CD4-positive, alpha-beta T cell (primary cell): ENCODE measurements at regions not wholly inside any gene's neighbourhood (a gene's known extent, or its start where the extent isn't known, plus 50 kb on each side); places are given as distances from the start of the nearest gene placed in this dataset.

Experiments used
- ATAC-seq: fragments of 200-7000 bp; cut with Tn5 transposase; one replicate; pipeline ENCODE4 v1.10.0; 2022; ENCODE audit warnings: mild to moderate bottlenecking; ENCODE audit not compliant: poor library complexity
- CTCF ChIA-PET: fragments of 350-600 bp; sonication (Branson Sonifier 250); formaldehyde crosslinking; loops from one replicate; lab custom pipeline; 2021; ENCODE audit warnings: antibody characterized with exemption, inconsistent platforms; lab: Charles Lee
- POLR2A ChIA-PET: fragments of 350-600 bp; sonication (Branson Sonifier 250); formaldehyde crosslinking; loops from one replicate; lab custom pipeline; 2021; ENCODE audit warnings: antibody characterized with exemption, inconsistent platforms; lab: Charles Lee
- DNase-seq, 14 experiments: peaks; one replicate each; pipeline ENCODE4 v3.0.0-alpha.2; 2013 to 2020; ENCODE audit warnings: mixed read lengths in 2 of 14
- H3K27ac ChIP-seq, 2 donors: one replicate each; pipeline versions ENCODE4 v1.5.1 to v1.7.0; 2013; ENCODE audit warnings: low read length in 2 of 2, low read depth in 1 of 2, mild to moderate bottlenecking in 1 of 2
- H3K27me3 ChIP-seq, 2 experiments: 1 replicate in 1 of 2; 2 replicates in 1 of 2; pipeline versions ENCODE4 v1.6.1 to v1.7.0; 2013; ENCODE audit warnings: low read length in 2 of 2, control low read depth in 1 of 2, mild to moderate bottlenecking in 1 of 2, moderate library complexity in 1 of 2; ENCODE audit not compliant: insufficient read depth in 2 of 2, control insufficient read depth in 1 of 2
- H3K36me3 ChIP-seq: one replicate; pipeline ENCODE4 v1.6.1; 2013; ENCODE audit warnings: low read length, control low read depth; ENCODE audit not compliant: insufficient read depth
- H3K4me1 ChIP-seq: one replicate; pipeline ENCODE4 v1.6.1; 2013; ENCODE audit warnings: low read length, control low read depth; ENCODE audit not compliant: insufficient read depth
- H3K4me3 ChIP-seq: one replicate; pipeline ENCODE4 v1.5.1; 2013; ENCODE audit warnings: mild to moderate bottlenecking, low read length, moderate library complexity
- H3K9me3 ChIP-seq, 2 experiments: 1 replicate in 1 of 2; 2 replicates in 1 of 2; pipeline versions ENCODE4 v1.6.1 to v1.7.0; 2013; ENCODE audit warnings: low read length in 2 of 2, mild to moderate bottlenecking in 2 of 2, control low read depth in 1 of 2, moderate library complexity in 1 of 2; ENCODE audit not compliant: control insufficient read depth in 1 of 2, insufficient read depth in 1 of 2
- H3K27ac Mint-ChIP-seq: one replicate; pipeline ENCODE4 v1.8.0; 2020; ENCODE audit warnings: mixed read lengths
- H3K27me3 Mint-ChIP-seq: one replicate; pipeline ENCODE4 v1.8.0; 2021; ENCODE audit warnings: mixed read lengths
- H3K36me3 Mint-ChIP-seq: one replicate; pipeline ENCODE4 v1.8.0; 2021; ENCODE audit warnings: low read depth, mixed read lengths
- H3K4me1 Mint-ChIP-seq: one replicate; pipeline ENCODE4 v1.8.0; 2021; ENCODE audit warnings: low read depth, mixed read lengths
- H3K4me3 Mint-ChIP-seq: one replicate; pipeline ENCODE4 v1.8.0; 2020; ENCODE audit warnings: mild to moderate bottlenecking, mixed read lengths
- H3K9me3 Mint-ChIP-seq: one replicate; pipeline ENCODE4 v1.8.0; 2020; ENCODE audit warnings: mixed read lengths
- intact Hi-C, 2 experiments: fragments of 100-400 bp; cut with DNase I in 1 of 2; cut with micrococcal nuclease in 1 of 2; formaldehyde crosslinking; loops; one replicate each; pipeline versions ENCODE4 v1.15.1 to v1.9.0; 2023 to 2025; cut with DNase I, micrococcal nuclease
- TF ChIP-seq, protein P1 (sequence below): fragments of 200-600 bp; IDR thresholded peaks from one replicate; pipeline ENCODE4 v1.8.0; 2022; ENCODE audit warnings: antibody characterized with exemption, mild to moderate bottlenecking

- no peaks in the 10 kb centered on the region for H3K4me1 ChIP-seq
- Mint-ChIP-seq H3K36me3 (no peaks in the 10 kb centered on the region), H3K4me1 (no peaks in the 10 kb centered on the region), H3K27me3 (no peaks in the 10 kb centered on the region), H3K9me3 (no peaks in the 10 kb centered on the region), H3K4me3 (no peak overlapping the region), H3K27ac (no peak overlapping the region)
- CTCF ChIA-PET = no interaction called here
- intact Hi-C loops = no loop called here
- DNase-seq = no peak
- ATAC-seq = no peak
- TF ChIP-seq, protein P1, sequence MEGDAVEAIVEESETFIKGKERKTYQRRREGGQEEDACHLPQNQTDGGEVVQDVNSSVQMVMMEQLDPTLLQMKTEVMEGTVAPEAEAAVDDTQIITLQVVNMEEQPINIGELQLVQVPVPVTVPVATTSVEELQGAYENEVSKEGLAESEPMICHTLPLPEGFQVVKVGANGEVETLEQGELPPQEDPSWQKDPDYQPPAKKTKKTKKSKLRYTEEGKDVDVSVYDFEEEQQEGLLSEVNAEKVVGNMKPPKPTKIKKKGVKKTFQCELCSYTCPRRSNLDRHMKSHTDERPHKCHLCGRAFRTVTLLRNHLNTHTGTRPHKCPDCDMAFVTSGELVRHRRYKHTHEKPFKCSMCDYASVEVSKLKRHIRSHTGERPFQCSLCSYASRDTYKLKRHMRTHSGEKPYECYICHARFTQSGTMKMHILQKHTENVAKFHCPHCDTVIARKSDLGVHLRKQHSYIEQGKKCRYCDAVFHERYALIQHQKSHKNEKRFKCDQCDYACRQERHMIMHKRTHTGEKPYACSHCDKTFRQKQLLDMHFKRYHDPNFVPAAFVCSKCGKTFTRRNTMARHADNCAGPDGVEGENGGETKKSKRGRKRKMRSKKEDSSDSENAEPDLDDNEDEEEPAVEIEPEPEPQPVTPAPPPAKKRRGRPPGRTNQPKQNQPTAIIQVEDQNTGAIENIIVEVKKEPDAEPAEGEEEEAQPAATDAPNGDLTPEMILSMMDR = no peak
- H3K9me3 ChIP-seq = no peaks in the 10 kb centered on the region
- H3K27me3 ChIP-seq = no peaks in the 10 kb centered on the region
- no peak overlapping the region for H3K27ac ChIP-seq
- POLR2A ChIA-PET = no interaction called here
- no peak overlapping the region for H3K4me3 ChIP-seq
- H3K36me3 ChIP-seq = no peaks in the 10 kb centered on the region
These were observed 417.1 kb downstream of the CSNK1G3 start for GRCh38 chr5:123929055-123929474.

DNA sequence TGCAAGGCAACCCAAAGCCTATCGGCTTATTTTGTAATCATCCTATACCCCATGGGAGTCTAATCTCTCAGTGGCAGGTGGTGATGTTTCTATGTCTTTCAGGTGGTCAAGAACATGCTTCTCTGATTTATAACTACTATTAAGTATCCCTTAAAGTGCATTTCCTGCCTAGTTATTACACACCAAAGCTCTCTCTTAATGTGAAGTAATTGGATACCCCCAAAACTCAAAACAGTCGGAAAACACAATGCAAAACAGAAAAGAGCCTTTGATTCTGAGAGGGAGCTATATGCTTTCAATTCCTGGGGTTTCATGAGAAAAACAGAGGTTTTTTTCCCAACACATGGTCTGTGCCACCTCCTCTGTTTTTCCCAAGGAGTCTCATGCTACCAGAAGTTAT is 416.4 kb downstream of the CSNK1G3 start:
- Mint-ChIP-seq H3K4me3 (no peak overlapping the region), H3K9me3 (no peaks in the 10 kb centered on the region), H3K27ac (no peak overlapping the region), H3K4me1 (no peaks in the 10 kb centered on the region), H3K27me3 (no peaks in the 10 kb centered on the region), H3K36me3 (no peaks in the 10 kb centered on the region)
- TF ChIP-seq, protein P1 = no peak
- no peaks in the 10 kb centered on the region for H3K4me1 ChIP-seq
- H3K36me3 ChIP-seq = no peaks in the 10 kb centered on the region
- H3K4me3 ChIP-seq = no peak overlapping the region
- ChIA-PET CTCF (no interaction called here), POLR2A (no interaction called here)
- no peaks in the 10 kb centered on the region for H3K27me3 ChIP-seq
- ATAC-seq (no peak), DNase-seq (no peak)
- H3K9me3 ChIP-seq = no peaks in the 10 kb centered on the region
- H3K27ac ChIP-seq = no peak overlapping the region
- intact Hi-C loops = no loop called here

- Histone ChIP-seq H3K27me3 (no peaks in the 10 kb centered on the region), H3K9me3 (peaks cover 0 to 10% of the 10 kb centered on the region in 2 experiments), H3K36me3 (no peaks in the 10 kb centered on the region), H3K4me3 (no peak overlapping the region), H3K4me1 (no peaks in the 10 kb centered on the region), H3K27ac (no peak overlapping the region)
- ChIA-PET POLR2A (no interaction called here), CTCF (no interaction called here)
- Mint-ChIP-seq H3K27ac (no peak overlapping the region), H3K4me1 (no peaks in the 10 kb centered on the region), H3K27me3 (no peaks in the 10 kb centered on the region), H3K36me3 (no peaks in the 10 kb centered on the region), H3K9me3 (peaks cover 7% of the 10 kb centered on the region), H3K4me3 (no peak overlapping the region)
- DNase-seq (no peak), ATAC-seq (no peak)
- intact Hi-C loops = no loop called here
- TF ChIP-seq, protein P1 = no peak
These were observed 409.2 kb downstream of the CSNK1G3 start for GRCh38 chr5:123921193-123921592.
